ENCODE measurements at regions not wholly inside any gene's neighbourhood (a gene's known extent, or its start where the extent isn't known, plus 50 kb on each side); places are given as distances from the start of the nearest gene placed in this dataset.

DNA sequence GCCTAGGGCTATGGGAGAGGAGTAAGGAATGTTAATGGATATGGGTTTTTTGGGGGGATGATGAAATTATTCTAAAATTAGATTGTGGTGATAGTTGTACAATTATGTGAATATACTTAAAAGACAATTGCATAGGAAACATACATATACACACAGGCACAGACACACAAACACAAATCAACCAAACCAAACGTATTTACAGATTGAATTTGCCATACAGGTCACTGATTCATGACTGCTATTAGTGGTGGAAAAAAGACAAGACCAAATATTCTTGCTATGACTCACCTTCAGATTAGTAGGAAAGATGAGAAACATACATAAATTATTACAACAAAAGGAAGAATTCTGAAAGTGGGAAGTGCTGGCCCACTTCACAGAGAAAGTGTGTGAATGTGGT lies 85.3 kb downstream of the C3orf38 start:
- DNase-seq (ENCODE audit: low read depth in 1 of 2, low spot score in 1 of 2): no peak
- no peak overlapping the region for H3K4me3 ChIP-seq
- no peaks in the 10 kb centered on the region for H3K9me3 ChIP-seq
- ChIA-PET CTCF (no interaction called here), POLR2A (no interaction called here)
- FAIRE-seq: no peak
- no peak for ATAC-seq
- TF ChIP-seq HDAC2 (IDR thresholded peaks at IDR 0.05) (no peak), FOSL2 (IDR thresholded peaks at IDR 0.05) (no peak), FOSL2 (CRISPR knock-in tag; IDR thresholded peaks at IDR 0.05) (peak; percentile 20; the same call in 1 of the 2 replicates)
- no peak overlapping the region for H3K27ac ChIP-seq
- no peaks in the 10 kb centered on the region for H3K4me1 ChIP-seq
- WGBS (ENCODE audit: missing lambda C conversion rate): 0% methylated on average over 1 of the region's 1 CpG
- H3K4me2 ChIP-seq: no peak overlapping the region

GRCh38 chr3:88239870-88240269 lies 90.1 kb downstream of the C3orf38 start:
- CTCF ChIA-PET: interaction anchor here (1.0 kb wide), 1 partner anchor 21 kb away, joined by 4 read pairs; no protein-coding TSS in a partner anchor
- Histone ChIP-seq H3K27ac (no peak overlapping the region), H3K4me3 (no peak overlapping the region), H3K9me3 (no peaks in the 10 kb centered on the region), H3K4me2 (no peak overlapping the region), H3K4me1 (no peaks in the 10 kb centered on the region)
- ATAC-seq: no peak
- no peak for DNase-seq (ENCODE audit: low read depth in 1 of 2, low spot score in 1 of 2)
- TF ChIP-seq RAD21 (conservative IDR thresholded peaks at IDR 0.05 in 1 of 2, IDR thresholded peaks at IDR 0.05 in 1 of 2) (no peak), RARB (CRISPR knock-in tag; IDR thresholded peaks at IDR 0.05) (no peak), CBX2 (IDR thresholded peaks at IDR 0.05; ENCODE audit: borderline replicate concordance, low read depth) (no peak), CHD2 (IDR thresholded peaks at IDR 0.05; ENCODE audit: low read length, partially characterized antibody) (no peak), TP53 (CRISPR knock-in tag; IDR thresholded peaks at IDR 0.05) (no peak), NR3C1 (IDR thresholded peaks at IDR 0.05) (no peak), SMC3 (IDR thresholded peaks at IDR 0.05) (no peak), FOXS1 (CRISPR knock-in tag; IDR thresholded peaks at IDR 0.05) (no peak), ZSCAN20 (CRISPR knock-in tag; IDR thresholded peaks at IDR 0.05) (no peak), ZFP36 (IDR thresholded peaks at IDR 0.05; ENCODE audit: borderline replicate concordance, partially characterized antibody) (no peak), KDM5A (IDR thresholded peaks at IDR 0.05) (no peak), EHF (CRISPR knock-in tag; IDR thresholded peaks at IDR 0.05) (no peak), HOXA7 (CRISPR knock-in tag; IDR thresholded peaks at IDR 0.05) (no peak), HES2 (IDR thresholded peaks at IDR 0.05) (no peak), FOSB (CRISPR knock-in tag; IDR thresholded peaks at IDR 0.05) (no peak), MAFK (IDR thresholded peaks at IDR 0.05; ENCODE audit: partially characterized antibody) (no peak)
- TF ChIP-seq, protein P1, sequence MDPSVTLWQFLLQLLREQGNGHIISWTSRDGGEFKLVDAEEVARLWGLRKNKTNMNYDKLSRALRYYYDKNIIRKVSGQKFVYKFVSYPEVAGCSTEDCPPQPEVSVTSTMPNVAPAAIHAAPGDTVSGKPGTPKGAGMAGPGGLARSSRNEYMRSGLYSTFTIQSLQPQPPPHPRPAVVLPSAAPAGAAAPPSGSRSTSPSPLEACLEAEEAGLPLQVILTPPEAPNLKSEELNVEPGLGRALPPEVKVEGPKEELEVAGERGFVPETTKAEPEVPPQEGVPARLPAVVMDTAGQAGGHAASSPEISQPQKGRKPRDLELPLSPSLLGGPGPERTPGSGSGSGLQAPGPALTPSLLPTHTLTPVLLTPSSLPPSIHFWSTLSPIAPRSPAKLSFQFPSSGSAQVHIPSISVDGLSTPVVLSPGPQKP (IDR thresholded peaks at IDR 0.05; ENCODE audit: low read depth, low read length): no peak
- POLR2A ChIA-PET: no interaction called here
- no peak for FAIRE-seq
- WGBS (ENCODE audit: missing lambda C conversion rate): 41% methylated on average over 4 of the region's 4 CpGs

DNA sequence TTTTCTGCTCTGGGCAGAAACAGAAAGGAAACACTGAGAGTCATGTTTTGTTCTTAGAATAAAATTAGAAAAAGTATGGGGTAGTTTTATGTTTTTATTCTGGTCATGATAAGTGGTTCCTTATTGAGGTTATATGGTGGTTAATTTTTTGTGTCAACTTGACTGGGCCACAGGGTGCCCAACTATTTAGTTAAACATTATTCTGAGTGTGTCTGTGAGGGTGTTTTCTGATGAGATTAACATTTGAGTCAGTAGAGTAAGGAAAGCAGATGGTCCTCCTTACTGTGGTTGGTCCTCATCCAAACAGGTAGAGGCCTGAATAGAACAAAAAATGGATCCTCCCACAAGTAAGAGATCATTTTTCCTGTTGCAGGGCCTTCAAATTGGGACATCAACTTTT lies 98.9 kb downstream of the C3orf38 start:
- Histone ChIP-seq H3K4me1 (no peaks in the 10 kb centered on the region), H3K9me3 (no peaks in the 10 kb centered on the region), H3K4me2 (no peak overlapping the region), H3K27ac (no peak overlapping the region), H3K4me3 (no peak overlapping the region)
- no peak for FAIRE-seq
- CTCF ChIA-PET: no interaction called here
- ATAC-seq: no peak
- POLR2A ChIA-PET: no interaction called here
- no peak for DNase-seq (ENCODE audit: low read depth in 1 of 2, low spot score in 1 of 2)
- TF ChIP-seq ESRRA (IDR thresholded peaks at IDR 0.05; ENCODE audit: borderline replicate concordance, low read length) (no peak), ZSCAN20 (CRISPR knock-in tag; IDR thresholded peaks at IDR 0.05) (no peak), RAD21 (conservative IDR thresholded peaks at IDR 0.05 in 1 of 2, IDR thresholded peaks at IDR 0.05 in 1 of 2) (no peak), MAFK (IDR thresholded peaks at IDR 0.05; ENCODE audit: partially characterized antibody) (no peak), RNF2 (IDR thresholded peaks at IDR 0.05; ENCODE audit: borderline replicate concordance, low read depth) (no peak), SREBF2 (IDR thresholded peaks at IDR 0.05) (no peak), FOSL2 (IDR thresholded peaks at IDR 0.05) (no peak), FOSL2 (CRISPR knock-in tag; IDR thresholded peaks at IDR 0.05) (no peak), REST (IDR thresholded peaks at IDR 0.05) (no peak), EP300 (IDR thresholded peaks at IDR 0.05) (no peak), ZFP36 (IDR thresholded peaks at IDR 0.05; ENCODE audit: borderline replicate concordance, partially characterized antibody) (no peak), HEYL (CRISPR knock-in tag; IDR thresholded peaks at IDR 0.05) (no peak)
